Cerebellar cortex (tissue), 1 donor: ENCODE measurements at regions not wholly inside any gene's neighbourhood (a gene's known extent, or its start where the extent isn't known, plus 50 kb on each side); places are given as distances from the start of the nearest gene placed in this dataset.

Experiments
- DNase-seq: peaks from one replicate; pipeline ENCODE4 v3.0.0-alpha.2; 2015; ENCODE audit warnings: low spot score

DNA sequence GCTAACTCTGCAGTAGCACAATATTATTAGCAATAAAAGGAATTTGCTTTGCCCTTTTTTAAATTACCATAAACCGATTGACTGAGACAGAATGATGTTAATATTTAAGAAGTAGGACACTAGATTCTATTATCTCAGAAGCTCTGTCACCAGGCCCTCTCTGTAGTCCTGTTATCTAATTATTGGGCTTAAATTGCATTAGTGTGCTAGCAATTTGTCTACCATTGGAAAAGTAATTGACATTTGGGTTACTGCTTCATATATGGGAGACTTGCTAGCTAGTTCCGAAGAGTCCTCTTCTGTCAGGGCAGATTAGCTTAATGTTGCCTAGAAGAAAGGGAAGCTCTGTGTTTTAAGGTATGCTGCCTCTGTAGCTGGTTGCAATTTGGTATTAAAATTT lies 1107.3 kb upstream of the EEF2KMT start:
- no peak for DNase-seq

DNA sequence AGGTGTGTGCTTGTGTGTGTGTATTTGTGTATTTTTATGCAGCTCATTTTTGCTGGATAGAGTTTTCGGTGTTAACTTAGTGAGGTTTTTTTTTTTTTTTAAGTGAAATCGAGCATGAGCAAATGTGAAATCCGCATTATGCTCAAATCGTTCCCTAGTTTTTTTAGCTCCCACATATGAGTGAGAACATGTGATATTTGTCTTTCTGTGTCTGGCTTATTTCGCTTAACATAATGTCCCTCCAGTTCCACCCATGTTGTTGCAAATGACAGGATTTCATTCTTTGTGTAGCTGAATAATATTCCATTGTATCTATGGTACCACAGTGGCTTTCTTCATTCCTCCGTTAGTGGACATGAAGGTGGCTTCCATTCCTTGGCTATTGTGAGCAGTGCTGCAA lies 1103.3 kb upstream of the EEF2KMT start:
- no peak for DNase-seq

DNA sequence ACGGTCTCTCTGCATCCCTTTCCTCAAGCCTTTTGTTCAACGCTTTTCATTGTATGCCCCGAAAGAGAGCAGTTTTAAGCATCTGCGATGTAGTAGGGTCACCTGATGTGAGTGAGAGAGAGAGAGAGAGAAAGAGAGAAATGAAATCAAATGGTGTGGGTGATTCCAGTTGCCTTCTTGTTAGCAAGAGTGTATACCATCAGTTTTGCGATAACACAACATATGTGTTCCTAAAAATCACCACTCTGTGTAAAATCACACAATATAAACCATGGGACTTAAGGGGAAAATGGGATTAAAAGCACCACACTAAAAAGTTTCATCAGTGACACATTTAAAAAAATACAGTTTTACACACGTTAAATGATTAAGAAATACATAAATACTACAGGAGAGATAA lies 1102.7 kb upstream of the EEF2KMT start:
- no peak for DNase-seq

DNA sequence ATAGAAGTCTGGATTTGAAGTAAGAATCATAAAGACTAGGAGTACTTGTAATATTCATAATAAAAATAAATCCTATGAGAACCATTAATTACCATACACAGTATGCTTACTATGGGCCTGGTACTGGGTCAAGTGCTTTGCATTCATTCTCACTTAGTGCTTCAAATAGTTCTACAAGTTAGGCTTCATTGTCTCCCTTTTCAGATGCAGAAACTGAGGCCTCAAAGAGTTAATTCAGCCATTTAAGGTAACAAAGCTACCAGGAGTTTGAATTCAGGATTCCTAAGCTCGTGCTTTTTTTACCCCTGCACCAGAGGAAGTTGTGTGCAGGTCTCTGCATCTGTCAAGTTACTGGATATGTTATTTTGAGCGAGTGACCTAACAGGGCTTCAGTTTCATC lies 1098.4 kb upstream of the EEF2KMT start:
- no peak for DNase-seq

DNA sequence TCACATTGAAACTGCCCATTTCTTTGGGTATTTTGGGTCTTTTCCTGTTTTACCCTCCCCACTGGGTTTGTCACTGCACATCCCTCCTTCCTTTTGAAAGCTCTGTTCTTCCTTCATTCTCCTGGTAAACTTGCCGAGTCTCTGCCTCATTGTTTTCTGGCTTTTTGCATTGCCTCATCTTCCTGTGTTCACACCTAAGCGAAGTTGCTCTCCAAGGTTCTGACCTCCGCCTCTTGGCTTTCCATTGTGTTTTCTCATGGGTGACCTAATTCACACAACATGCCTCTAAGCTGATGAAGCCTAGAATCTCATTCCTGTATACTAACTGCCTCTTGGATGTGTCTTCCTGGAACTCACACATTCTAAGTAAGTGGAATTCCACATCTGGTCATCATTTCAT lies 1096.1 kb upstream of the EEF2KMT start:
- DNase-seq = no peak

DNA sequence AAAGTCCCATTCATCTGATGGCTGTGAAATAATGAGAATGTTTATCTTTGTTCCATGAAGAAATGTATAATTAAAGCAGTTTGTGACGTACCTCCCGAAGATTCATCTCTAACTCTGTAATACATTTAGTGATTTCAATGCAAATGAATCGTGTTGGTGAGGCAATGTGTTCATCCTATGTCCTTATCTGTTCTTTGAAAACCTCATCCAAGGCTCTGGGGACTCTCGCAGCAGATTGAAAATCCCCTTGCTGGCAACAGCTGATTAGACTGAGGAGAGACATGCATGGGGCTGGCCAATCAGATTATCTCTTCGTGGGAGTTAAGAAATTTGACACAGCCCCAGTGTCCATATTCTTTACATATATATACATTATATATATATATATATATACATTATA lies 1095.4 kb upstream of the EEF2KMT start:
- no peak for DNase-seq

DNA sequence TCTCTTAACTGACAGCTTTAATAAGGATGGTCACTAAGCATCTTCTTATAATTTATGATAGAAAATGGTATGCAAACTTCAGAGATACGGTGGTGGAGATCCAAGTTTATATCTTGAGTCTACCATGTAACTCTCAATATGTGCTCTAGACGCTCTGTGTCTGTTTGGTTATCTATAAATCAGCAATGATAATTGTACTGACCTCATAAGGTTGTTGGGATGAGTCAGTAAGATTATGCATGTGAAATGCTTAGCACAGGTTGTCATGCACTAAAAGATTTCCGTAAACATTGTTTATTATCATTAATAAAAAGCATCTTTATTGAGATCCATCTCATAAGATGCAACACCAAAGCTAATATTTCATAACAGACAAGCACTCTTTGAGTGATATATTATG lies 1094.9 kb upstream of the EEF2KMT start:
- no peak for DNase-seq

DNA sequence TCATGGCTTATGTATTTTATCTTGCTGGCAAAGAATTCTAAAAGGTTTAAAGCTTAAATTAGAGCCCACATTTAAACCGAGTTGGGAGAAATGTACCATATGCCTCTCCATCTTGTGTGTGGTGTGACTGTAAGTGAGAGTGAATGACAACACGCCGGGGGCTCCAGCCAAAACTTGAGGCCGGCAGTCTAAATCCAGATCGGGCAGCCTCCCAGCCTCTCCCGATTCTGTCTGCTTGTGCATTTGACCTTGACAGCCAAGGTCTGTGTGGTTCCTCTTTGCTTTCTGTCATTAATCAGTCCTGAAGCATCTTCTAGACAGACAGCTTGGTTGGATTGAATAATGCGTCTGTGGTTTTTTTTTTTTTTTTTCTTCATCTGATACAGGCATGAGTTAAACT lies 1093.2 kb upstream of the EEF2KMT start:
- DNase-seq = peak; percentile 59

DNA sequence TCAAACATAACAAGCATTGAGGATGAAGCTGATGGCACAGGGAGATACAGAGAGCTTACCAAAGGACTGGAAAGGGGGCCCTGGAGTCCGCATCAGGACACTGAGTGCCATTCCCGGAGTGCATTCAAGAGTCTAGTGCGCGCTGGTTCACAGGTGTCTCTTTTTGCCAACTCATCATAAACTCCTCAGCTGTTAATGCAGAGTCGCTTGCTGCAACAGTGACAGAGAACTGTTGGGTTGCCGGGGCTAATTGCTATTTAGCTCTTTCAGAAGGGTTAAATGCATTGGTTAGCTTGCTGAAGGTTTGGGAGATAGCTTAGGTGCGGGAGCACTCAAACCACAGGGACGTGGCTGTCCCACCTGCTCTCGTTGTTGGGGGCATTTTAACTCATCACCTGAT lies 1091.6 kb upstream of the EEF2KMT start:
- DNase-seq = no peak

DNA sequence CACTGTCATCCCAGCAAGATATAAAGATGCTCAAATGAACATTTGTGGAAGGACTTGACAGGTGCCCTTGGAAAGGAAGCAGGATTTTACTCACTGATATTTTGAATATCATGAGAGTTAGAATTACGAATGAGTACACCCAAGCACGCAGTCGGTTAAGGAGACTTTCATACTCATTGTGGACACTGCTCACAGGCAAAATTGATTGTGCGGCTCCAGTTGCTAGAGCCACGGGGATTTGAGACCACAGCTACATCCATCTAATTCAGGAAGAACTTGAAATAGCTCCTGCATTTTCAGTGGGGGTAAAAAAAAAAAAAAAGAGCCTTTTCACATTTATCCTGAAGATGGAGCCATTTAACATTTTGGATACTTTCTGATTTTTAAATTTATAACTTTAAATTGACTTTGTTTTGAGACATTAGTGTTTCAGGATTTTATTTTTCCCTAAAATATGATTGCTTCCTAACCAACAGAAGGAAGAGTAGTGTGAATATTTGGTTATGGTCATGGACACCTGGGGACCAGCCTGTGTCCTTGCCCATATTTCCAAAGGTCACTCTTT lies 1080.1 kb upstream of the EEF2KMT start:
- DNase-seq = no peak

DNA sequence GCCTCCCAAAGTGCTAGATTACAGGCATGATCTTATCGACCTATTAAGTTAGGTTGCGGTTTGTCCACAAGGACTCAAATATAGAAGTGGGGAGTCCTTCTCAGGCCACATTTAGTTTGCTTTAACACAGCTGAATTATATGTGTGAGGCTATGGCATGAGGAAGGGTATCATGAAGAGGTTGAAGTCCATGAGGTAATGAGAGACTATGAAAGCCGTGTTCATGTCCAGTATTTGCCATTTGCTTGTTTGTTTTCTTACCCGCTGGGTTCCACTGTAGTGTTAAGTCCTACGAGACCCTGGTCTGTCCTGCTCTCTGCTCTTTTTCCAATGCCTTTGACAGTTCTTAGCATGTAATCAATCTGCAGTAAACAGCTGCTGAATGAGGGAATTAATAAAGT lies 1072.4 kb upstream of the EEF2KMT start:
- no peak for DNase-seq

DNA sequence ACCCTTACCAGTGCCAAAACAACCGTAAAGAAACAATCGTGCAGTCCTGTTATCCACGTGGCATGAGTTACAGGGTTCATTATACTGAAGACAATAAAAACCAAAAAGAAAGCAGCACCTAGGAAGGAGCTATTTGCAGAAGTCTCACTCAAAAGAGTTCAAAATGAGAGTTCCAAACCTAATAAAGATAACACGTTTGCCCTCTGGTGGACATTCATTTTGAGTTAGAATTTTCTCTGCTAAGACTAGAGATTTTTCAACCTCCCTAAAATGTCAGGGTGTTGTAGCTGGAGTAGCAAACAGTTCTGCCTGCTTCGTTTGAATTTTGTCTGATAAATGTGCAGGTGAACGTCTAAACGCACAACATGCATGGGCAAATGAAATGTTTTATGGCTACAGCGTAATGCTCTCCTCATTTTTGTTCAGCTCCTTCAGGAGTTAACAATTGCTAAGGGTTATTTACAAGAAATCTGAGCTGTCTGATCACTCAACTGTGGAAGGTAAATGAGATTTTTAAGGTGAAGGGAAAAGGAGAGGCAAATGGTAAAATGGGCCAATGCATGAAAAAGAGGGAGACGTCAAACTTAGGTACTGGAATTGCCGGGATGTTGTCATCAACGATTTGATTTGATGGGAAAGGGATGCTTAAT lies 1067.9 kb upstream of the EEF2KMT start:
- DNase-seq = peak; percentile 63

DNA sequence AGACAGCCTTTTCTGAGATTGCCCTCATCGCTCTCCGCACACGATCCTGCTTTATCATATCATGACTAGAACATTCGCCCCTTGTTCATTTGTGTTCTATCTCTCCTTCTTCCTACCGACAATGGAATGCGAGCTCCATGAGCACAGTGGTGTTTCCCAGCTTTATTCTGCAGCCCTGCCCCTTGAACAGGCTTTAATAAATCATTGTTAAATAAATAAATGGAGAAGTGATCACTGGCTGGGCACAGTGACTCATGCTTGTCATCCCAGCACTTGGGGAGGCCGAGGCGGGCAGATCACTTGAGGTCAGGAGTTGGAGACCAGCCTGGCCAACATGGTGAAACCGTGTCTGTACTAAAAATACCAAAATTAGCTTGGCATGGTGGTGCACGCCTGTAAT lies 1063.3 kb upstream of the EEF2KMT start:
- no peak for DNase-seq

DNA sequence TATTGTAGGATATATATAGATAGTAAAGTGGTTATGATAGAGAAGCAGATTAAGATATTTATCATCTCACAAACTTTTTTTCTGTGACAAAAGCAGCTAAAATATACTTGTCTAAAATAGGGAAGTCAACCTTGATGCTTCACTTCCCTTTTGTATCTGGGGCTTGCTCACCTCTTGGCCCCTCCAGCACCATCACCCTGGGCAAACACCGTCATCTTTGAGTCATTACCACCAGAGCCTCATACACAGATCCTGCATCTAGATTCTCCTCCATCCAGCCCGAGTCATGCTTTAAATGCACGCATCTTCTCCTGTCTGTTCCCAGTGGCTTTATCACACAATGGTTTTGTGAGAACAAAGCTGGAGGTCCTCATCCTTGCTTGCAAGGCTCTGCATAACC lies 1062.7 kb upstream of the EEF2KMT start:
- DNase-seq = no peak

DNA sequence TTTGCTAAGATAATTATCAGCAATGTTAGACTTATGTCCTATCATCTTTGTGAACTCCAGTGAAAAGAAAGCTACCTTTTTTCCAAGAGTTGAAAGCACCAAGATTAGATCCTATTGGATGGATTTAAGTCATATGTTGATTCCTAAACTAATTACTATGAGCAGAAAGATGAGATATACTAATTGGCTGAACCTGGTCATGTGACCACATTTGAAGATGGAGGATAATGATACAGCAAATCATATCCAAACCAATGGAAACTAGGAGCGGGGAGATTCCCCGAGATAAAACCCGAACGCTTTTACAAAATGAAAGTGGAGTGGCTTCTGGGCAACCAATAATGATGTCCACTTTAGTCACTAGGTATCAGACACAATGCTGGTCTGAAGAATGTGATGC lies 1060.2 kb upstream of the EEF2KMT start:
- no peak for DNase-seq

DNA sequence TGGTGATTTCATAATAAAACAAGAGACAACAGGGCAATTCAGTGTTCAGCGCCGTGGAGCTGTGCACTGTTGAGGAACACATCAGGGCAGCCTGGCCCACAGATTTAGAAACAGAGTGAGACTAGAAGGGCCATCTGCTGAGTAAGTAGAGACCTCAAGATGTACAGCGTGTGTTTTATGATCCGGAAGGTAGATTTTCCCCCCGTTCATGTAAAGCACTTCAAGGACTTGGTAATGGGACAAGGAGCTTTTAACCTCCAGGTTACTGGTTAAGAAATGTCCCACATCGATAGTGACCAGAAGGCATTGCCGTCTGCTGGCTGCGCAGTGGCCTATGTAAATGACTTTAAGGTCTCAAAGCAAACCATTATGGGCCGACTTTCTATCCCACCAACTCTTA lies 1057.7 kb upstream of the EEF2KMT start:
- no peak for DNase-seq

DNA sequence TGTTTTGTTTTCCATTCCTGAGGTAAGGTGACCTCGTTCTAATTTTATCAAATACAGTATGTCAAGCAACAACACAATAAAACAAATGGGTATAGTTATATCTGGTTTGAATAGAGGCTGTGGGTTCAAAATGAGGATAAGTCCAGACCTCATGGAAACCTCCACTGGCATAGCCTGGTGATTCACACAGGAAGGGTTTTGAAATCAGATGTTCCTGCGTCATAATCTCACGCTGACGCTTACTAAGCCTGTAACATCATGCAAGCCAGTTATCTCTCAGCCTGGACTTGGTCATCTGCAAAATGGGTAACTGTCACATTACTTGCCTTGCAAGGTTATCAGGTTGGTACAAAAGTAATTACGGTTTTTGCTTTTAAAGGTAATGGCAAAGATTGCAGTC lies 1056.3 kb upstream of the EEF2KMT start:
- DNase-seq = no peak

DNA sequence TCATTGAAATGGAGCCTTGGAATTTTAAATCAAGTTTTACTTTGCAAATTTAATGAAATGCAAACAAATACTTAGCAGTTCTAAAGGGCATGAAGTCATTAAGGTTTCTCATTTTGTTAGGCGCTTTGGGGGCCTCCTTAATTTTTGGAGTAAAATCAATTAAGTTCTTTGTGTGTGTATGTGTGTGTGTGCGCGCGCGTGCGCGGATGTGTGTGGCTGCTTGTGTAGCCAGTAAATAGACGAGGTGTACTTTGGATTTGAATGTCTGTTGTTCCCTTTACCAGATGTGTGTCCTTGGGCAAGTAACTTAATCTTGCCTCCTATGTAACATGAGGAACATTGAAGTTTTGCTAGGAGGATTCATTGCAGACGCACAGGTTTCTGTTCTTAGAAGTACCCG lies 1051.4 kb upstream of the EEF2KMT start:
- no peak for DNase-seq

DNA sequence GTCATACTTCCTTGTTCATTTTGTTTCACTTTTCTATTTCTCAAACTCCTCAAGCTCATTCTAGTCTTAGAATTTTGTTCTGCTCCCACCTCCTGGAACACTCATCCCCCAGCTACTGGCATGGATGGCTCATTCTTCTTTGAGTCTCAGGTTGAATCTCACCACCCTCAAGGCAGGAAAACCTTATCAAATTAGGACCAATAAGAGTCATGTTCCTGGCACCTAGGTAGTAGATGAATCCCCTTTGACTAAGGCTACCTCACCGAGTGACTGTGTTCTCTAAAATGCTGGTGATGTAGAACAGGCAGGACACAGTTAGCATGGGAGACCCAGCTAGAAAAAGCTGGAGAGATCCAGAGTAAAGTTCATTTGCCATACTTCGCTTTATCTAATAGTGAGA lies 1050.8 kb upstream of the EEF2KMT start:
- DNase-seq = no peak

DNA sequence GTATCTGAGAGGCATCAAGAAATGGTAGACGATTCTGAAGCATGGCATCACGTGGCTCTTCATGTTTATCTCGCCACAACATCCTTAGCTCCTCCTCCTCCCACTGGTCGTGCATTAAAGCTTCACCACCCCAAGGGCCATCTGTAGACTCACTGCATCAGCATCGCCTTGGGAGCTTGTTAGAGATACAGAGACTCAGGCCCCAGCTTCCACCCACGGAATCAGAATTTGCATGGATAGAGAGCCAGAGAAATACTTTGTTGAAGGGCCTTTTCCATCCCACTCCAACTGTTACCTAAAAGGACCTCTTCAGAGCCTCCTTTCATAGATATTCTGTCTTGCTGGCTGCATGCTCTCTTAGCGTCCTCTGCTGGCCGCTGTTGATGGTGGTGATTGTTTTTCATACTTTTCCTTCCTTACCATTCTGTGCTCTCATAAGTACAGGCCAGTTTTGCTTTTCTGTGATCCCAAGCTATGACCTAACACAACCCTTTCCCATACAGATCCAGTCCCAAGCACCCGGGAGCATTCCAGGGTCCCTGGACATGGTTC lies 1049.4 kb upstream of the EEF2KMT start:
- DNase-seq = no peak

DNA sequence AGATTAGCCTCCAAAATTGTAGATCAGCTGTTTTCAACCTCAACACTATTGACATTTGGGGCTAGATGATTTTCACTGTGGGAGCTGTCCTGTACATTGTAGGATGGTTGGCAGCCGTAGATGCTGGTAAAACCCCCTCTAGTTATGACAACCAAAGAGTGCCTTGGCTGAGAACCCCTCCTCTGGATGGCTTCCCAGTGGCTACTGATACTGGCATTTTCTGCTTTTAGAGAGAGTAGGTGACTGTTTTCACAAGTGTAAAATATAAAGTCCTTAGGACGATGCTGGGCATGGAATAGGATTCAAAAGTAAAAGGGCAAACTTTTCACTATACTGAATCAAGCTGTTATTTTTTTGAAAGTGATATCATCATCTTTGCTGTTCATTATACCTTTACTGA lies 1048.8 kb upstream of the EEF2KMT start:
- DNase-seq = no peak

DNA sequence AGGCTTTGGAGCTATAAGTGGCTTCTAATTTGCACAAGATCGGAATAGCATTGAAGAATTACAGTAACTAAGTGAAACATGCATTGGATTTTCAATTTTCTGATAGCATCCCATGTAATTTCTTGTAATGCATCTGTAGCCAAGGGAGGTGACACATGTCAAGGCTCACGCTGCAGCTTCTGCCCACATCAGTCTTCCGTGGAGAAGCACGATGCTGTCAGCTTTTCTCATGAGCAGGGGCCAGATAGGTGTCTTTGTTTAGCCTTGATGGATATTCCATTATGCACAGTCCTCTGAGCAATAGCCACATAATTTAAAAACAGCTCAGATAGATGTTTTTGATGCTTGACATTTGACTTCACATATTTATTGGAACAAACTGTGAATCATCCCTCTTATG lies 1046.9 kb upstream of the EEF2KMT start:
- no peak for DNase-seq

DNA sequence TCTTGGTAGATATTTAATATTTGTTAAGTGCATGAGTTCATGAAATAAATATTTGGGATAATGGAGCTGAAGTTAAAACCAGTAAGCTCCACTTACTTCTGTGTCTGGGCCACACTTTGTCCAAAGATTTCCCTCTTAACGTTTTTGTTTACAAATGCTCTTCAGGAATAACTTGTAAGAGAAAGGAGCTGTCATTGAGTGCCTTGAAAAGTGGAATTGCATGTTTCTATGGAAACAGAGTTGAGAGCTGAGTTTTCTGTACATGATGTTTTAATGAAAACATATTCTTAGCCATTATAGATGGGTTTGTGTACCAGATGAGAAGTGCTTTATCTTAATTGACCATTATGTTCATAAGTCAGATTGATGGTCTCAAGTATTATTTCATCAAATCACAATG lies 1045.4 kb upstream of the EEF2KMT start:
- DNase-seq = no peak

DNA sequence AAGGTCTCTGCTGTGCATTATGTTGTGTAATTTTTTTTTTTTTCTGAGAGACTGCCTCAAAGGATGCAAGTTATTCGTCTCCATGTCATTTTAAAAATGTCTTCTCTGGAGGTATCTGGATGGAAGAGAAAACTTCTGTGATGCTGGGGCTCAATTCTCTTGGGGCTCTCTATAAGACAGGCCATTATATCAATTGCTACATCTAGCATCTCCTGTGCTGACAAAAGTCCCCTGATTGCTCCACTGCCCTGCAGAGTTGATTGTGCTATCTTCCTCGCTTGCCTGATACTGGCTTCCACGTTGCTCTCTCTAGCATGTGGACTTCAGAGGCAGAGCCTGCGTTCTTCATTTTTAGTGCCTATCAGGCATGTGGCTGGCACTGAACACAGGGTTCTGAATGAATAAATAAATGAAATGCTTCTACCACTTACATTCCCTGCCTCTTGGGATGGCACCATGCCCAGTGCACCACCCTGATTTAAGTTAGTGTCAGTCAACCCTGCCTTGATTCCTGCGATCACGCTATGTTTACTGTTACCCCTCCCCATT lies 1035.5 kb upstream of the EEF2KMT start:
- no peak for DNase-seq
